GM12873 (cell line): ENCODE measurements at regions not wholly inside any gene's neighbourhood (a gene's known extent, or its start where the extent isn't known, plus 50 kb on each side); places are given as distances from the start of the nearest gene placed in this dataset.

ENCODE experiments used
- TF ChIP-seq, protein P1 (sequence below): IDR thresholded peaks from 2 replicates; pipeline ENCODE4 v1.5.1; 2012; ENCODE audit warnings: low read depth, mild to moderate bottlenecking, moderate library complexity, low read length, control low read depth; ENCODE audit not compliant: insufficient read depth; ENCODE audit errors: missing control alignments

DNA sequence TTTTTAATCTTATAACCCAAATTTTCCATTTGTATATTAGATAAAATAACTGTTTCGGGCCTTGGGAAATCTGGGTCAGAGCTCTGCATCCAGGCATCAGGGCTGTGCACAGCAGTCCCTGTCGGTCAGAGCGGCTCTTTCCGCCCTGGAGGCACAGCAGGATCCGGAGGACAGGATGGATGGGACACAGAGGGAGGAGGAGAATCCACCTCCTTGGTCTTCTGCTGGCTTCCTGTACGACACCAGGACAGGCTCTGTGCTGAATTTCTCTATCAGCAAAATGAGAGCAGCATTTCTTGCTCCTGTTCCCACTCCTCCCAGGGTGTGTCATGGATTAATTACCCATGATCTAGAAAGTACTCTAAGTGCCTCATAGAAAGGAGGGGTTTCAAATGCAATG is 254.9 kb downstream of the SKAP2 start:
- TF ChIP-seq, protein P1, sequence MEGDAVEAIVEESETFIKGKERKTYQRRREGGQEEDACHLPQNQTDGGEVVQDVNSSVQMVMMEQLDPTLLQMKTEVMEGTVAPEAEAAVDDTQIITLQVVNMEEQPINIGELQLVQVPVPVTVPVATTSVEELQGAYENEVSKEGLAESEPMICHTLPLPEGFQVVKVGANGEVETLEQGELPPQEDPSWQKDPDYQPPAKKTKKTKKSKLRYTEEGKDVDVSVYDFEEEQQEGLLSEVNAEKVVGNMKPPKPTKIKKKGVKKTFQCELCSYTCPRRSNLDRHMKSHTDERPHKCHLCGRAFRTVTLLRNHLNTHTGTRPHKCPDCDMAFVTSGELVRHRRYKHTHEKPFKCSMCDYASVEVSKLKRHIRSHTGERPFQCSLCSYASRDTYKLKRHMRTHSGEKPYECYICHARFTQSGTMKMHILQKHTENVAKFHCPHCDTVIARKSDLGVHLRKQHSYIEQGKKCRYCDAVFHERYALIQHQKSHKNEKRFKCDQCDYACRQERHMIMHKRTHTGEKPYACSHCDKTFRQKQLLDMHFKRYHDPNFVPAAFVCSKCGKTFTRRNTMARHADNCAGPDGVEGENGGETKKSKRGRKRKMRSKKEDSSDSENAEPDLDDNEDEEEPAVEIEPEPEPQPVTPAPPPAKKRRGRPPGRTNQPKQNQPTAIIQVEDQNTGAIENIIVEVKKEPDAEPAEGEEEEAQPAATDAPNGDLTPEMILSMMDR = no peak

DNA sequence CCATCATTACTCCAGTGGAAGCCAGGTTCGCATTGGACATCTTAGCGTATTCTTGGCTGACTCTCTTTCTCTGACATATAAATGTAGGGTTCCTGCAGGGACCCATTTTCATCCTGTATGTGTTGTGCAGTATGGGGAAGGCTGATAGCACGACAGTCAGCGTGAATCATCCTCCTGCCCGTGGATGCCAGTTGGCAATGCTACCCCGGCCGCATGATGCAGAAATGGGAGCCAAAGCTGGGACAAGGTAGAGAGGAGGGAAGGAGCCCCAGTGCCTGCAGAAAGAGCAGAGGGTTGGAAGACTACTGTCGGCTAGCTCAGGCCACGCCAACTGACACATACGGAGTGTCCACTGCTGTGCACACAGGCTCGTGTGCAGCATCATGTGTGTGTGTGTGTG is 251.6 kb downstream of the SKAP2 start:
- TF ChIP-seq, protein P1 = no peak

DNA sequence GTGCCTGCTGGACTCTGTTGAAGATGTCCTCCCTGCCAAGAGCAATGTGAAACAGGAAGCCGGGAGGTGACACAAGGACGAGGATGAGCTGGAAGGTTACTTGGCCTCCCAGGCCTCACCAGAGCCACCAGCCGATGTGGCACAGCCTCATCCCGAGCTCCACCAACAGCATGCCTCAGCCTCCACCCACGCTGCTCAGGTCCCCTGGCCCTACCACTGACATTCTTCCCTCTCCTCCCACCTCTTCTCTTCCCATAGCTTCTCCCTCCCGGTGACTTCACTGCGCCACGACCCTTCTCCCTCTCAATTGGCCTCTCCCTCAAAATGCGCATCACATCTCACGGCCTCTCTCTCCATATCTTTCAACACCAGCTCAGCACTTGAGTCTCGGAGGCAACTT is 249.9 kb downstream of the SKAP2 start:
- TF ChIP-seq, protein P1 = no peak

DNA sequence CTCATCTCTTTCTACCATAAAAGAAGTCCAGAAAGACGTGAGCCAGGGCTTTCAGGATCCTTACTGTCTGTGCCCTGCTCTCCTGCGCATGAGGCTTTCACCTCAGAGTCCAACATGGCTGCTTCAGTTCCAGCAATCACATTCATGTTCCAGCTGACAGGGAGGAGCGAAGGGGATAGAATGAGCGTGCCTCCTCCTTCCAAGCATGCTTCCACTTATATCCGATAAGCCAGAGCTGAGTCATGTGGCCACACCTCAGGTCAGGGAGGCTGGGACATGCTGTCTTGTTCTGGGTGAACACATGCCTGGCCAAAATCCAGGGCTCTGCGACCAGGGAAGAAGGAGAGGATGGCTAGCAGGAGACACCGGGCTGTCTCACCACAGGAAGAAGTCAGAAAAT is 248.2 kb downstream of the SKAP2 start:
- TF ChIP-seq, protein P1 = no peak

DNA sequence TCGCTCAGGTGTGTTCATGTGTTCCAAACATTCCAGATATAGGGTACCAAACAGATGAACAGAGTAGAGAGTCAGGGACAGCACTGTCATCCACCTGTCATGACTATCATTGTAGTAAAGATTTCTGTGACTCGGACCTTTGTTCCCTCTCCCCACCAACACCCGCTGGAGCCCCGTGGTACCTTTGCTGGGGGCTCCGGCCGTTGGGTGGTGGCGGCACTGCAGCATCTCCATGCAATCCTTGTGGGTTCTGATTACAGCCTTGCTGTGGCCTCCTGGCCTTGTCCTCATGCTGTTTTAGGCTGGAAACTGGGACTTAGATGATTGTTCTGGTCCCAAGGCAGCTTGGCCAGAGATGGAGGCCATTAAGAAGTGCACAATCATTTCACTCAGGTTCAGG is 247.3 kb downstream of the SKAP2 start:
- TF ChIP-seq, protein P1 = no peak
